GM19023 (cell line): ENCODE measurements at regions not wholly inside any gene's neighbourhood (a gene's known extent, or its start where the extent isn't known, plus 50 kb on each side); places are given as distances from the start of the nearest gene placed in this dataset.

Experiments used
- ATAC-seq: cut with Tn5 transposase; IDR thresholded peaks from one replicate; pipeline ENCODE4 v1.9.1; 2021; ENCODE audit warnings: mild to moderate bottlenecking, moderate library complexity; ENCODE audit not compliant: unreplicated experiment

- no peak for ATAC-seq
Observed at GRCh38 chr2:5985536-5986385, 293.6 kb downstream of the SOX11 start.

DNA sequence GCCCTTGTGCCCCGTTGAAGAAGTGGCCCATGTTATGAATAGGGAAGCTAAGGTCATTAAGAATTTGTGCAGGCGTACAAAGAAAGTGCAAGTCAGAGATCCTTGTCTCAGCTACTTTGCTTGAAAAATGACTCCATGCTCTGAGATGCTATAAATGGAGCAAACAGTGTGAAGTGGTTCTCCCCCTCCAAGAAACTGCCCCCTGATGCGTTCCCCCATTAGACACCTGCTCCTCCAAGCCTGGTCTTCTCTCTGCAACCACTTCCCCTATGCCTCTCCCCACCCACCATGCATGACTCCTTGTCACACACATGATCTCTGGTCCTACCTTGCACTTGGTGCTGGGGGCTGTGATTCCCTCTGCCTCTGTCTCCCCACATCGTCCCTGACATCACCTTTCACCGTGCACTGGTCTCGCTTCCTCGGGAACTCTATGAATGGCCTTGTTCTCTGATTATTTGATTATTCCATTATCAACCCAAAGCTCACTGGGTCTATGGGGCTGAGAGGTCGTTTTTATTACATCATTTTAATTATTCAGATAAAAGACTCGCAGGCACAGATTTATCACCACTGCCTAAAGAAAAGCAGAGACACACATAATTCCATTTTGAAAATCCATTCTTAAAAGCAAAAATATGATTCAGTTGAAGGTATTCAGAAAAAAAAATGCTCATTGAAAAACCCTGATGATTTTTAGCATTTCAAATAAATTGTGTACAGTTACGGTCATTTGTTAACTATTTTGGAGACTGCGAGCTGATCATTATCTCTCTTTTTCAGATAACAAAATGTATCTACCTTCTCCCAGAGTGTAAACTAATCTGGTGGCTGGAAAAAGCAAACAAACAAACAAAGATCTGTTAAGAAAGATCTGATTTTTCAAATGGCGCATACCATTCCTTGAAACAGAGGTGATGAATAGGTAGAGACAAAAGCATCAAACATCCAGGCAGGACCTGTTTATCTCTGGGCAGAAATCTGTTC, 294.9 kb downstream of the SOX11 start:
- no peak for ATAC-seq

- no peak for ATAC-seq
Observed at GRCh38 chr2:5988120-5988519, 295.9 kb downstream of the SOX11 start.

DNA sequence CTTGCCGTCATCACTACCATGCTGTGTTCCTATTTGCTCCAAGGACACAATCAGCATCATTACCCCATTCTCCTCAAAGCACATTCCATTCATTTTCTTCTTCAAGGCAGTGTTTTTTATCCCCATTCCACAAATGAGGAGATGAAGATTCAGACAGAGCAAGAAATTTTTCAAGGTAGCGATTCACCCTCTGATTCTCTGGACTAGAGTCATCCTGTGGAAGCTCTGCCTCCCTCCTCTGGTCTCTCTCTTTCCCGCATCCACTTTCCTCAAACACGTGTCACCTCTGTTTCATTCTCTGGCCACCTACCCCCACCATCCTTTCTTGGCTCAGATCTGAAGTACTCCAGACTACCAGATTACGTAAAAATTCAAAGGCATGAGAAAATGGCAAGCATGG, 297.9 kb downstream of the SOX11 start:
- no peak for ATAC-seq

GRCh38 chr2:5991305-5991968, 299.3 kb downstream of the SOX11 start:
- ATAC-seq = no peak

DNA sequence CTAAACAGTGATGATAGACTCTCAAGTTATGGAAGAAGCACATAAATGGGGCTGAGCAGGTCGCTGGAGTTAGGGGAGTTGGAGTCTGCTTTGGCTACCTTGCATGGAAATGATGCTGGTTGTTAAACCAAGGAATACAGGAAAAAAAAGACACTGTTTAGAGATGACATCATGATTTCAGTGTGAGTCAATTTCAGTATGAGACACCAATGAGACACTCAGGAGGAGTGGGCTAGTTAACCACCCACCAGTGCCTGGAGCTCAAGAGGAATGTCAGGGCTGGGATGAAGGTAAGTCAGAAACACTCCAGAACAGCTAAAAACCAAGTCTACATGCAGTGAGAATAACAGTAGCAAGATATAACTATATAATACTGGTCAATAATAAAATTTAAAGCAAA, 303.6 kb downstream of the SOX11 start:
- ATAC-seq = no peak

- ATAC-seq = no peak
Observed at GRCh38 chr2:6008186-6008585, 316.0 kb downstream of the SOX11 start.

DNA sequence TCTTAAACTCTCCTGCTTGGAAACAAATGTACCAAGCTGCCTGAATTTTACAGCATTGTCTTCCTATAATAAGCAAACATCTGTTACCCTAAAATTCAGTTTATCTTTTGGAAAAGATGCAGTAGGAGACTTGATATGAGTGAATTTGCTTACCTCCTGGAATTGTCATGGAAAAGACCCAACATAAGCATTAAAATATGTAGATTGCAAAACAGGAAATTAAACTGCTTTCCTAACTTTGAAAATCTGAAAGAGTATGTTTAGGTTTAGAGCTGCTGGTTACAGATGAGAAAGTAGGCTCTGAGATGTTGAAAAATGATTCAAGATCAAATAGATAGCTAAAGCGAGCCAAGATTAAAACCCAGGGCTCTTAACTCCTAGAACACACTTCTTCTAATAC, 316.5 kb downstream of the SOX11 start:
- no peak for ATAC-seq

DNA sequence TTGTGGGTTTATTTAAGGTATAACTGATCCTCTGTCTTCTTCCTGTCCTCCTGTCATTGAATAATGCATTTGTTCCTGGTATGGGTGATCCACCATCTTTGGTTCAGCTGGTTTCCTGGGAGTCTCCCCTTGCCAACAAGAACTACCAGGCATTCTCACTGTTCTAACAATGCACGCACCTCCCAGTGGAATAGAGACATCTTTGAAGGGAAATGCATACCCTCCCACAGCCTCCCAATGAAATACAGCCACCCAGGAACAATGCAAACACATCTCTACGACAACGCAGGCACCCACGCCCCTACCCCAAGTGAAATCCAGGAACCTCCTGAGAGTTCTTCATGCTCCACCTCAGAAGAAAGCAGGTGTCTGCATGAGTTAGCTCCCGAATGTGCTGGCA, 318.0 kb downstream of the SOX11 start:
- no peak for ATAC-seq

DNA sequence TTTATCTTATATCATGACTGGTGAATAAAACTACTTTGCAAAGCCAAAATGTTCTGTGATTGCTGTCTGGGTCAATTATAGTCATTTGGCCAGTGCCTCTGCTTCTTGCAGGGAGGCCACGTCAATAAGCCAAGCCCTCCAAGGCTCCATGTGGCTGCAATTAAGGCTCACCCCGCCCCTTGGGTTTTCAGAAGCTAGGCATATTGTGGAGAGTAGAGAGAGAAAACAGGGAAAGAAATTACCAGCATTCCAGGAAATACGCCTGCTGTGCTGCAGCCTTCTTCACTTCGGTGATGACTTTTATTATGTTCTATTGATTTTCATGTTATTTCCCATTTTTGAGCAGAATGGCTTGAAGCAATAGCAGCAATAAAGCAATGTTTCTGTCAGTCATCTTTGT, 319.7 kb downstream of the SOX11 start:
- ATAC-seq = no peak

GRCh38 chr2:6017736-6018286, 325.6 kb downstream of the SOX11 start:
- no peak for ATAC-seq

- no peak for ATAC-seq
Observed at GRCh38 chr2:6024229-6024628, 332.0 kb downstream of the SOX11 start.

DNA sequence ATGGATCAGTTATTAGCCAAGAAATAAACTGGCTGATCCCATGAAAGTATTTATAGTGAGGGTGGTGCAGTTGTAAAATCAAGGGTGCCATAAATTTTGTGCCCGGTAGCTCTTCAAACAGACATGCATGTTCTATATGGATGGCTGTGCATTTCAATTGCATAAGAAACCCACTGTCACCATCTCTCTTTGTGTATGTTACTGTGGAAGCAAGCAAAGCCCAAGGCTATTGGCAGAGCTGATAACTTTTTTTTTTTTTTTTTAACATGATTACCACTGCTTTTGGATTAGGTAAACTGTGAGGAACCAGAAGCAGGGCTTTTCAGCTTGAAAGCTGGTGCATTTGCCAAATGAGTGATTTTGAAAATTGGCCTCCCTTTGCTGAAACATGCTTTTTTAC, 332.6 kb downstream of the SOX11 start:
- ATAC-seq = no peak

- no peak for ATAC-seq
Observed at GRCh38 chr2:6025391-6025790, 333.2 kb downstream of the SOX11 start.

- ATAC-seq = no peak
Observed at GRCh38 chr2:6027066-6027465, 334.9 kb downstream of the SOX11 start.

- ATAC-seq = no peak
Observed at GRCh38 chr2:6031200-6031867, 339.1 kb downstream of the SOX11 start.

DNA sequence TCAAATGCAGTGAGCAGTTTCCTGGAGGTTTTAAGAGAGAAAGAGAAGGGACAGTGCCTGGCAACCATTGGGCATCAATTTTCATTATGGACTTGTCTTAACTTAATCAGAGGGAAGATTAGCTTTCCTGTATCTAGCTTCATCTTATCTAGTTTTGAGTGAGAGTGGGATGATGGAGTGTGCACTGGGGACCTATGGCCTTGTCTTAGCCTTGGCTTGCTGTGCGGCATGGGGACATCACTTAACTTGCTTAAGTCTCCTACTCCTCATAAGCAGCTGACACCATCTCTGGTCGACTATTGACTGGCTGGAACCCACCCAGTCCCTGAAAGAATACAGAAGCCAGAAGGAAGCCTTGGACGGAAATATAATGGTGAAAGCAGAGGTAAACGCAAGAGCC, 344.0 kb downstream of the SOX11 start:
- ATAC-seq = no peak

- no peak for ATAC-seq
Observed at GRCh38 chr2:6043238-6043637, 351.1 kb downstream of the SOX11 start.

- ATAC-seq = no peak
Observed at GRCh38 chr2:6052649-6053048, 360.5 kb downstream of the SOX11 start.

DNA sequence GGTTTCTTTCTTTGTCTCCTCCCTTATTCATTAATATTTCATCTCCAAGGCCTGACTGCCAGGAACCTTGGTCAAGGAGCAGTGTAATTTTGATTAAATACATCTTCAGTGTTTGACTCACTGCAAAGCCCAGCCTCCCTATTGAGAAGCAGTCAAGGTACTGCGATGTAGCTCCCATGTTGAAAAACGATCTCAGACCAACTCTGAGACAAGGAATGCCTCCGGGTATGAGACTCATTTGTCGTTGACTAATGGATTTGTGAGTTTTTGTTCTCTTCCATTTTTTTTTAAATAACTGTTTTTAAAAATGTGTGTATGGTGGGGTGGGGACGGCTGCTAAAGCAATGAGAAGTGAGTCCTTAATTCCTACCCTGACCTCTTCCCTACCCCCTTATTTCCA, 361.6 kb downstream of the SOX11 start:
- no peak for ATAC-seq
